Vagina (tissue), 2 donors: ENCODE measurements at regions not wholly inside any gene's neighbourhood (a gene's known extent, or its start where the extent isn't known, plus 50 kb on each side); places are given as distances from the start of the nearest gene placed in this dataset.

ENCODE experiments used
- DNase-seq, 2 donors: peaks; one replicate each; pipeline ENCODE4 v3.0.0-alpha.2; 2017; ENCODE audit errors: extremely low spot score in 2 of 2
- H3K27ac ChIP-seq: fragments of 200-600 bp; sonication (generic); one replicate; pipeline ENCODE4 v1.5.1; 2019
- H3K27me3 ChIP-seq: fragments of 200-600 bp; sonication (generic); one replicate; pipeline ENCODE4 v1.5.1; 2019
- H3K36me3 ChIP-seq, 2 donors: fragments of 200-600 bp; sonication (generic); one replicate each; pipeline ENCODE4 v1.5.1; 2017 to 2019
- H3K4me1 ChIP-seq: fragments of 200-600 bp; sonication (generic); one replicate; pipeline ENCODE4 v1.5.1; 2019
- H3K4me3 ChIP-seq, 2 donors: fragments of 200-600 bp; sonication (generic); 1 replicate in 1 of 2; 2 replicates in 1 of 2; pipeline ENCODE4 v1.5.1; 2016 to 2019
- H3K9me3 ChIP-seq: fragments of 200-600 bp; sonication (generic); one replicate; pipeline ENCODE4 v1.5.1; 2019
- POLR2A ChIP-seq, 2 donors: fragments of 450-650 bp; IDR thresholded peaks; one replicate each; pipeline ENCODE4 v1.6.1; 2017; ENCODE audit warnings: antibody characterized with exemption in 2 of 2, mild to moderate bottlenecking in 2 of 2, moderate library complexity in 2 of 2
- POLR2AphosphoS5 ChIP-seq, 2 donors: sonication (generic); formaldehyde crosslinking; IDR thresholded peaks; one replicate each; pipeline ENCODE4 v1.9.0; 2017; ENCODE audit warnings: antibody characterized with exemption in 2 of 2, mild to moderate bottlenecking in 2 of 2, low read depth in 1 of 2; ENCODE audit not compliant: insufficient read depth in 1 of 2
- intact Hi-C: fragments of 100-400 bp; cut with DNase I; formaldehyde crosslinking; loops from one replicate; pipeline ENCODE4 v1.15.1; 2023
- TF ChIP-seq, protein P1 (sequence below), 3 experiments: fragments of 450-650 bp in 2 of 3; fragments of 200-600 bp in 1 of 3; sonication (generic) in 1 of 3; IDR thresholded peaks; one replicate each; pipeline ENCODE4 v1.5.1; 2017 to 2019; ENCODE audit warnings: antibody characterized with exemption in 3 of 3, mild to moderate bottlenecking in 2 of 3, moderate library complexity in 2 of 3

DNA sequence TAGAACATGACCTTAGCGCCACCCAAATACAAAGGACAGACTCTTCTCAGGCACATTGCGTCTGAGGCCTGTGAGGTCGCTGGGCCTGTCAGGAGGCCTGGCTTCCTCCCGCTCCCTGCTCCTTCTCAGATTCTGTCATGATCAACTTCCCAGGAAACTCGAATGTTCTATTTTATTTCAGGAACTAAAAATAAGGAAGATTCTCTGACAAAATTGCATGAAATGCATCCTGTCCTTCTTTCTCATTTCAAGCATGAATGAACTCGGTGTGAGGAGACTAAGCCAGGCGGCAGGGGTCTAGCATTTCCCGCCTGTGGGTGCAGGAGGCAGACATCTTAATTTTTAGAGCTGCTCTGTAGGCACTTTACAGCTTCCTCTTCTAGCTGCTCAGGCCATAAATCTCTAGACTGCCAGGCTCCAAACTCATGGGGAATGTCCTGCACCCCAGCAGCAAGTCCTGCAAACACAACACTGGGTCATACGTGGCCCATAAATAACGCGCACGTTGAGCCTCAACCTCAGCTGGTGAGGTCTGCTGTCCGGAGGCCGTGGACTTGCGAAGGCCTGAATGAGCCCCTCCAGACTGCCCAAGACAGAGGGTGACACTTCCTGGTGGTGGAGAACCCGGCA lies 109.7 kb upstream of the ZNF236 start:
- TF ChIP-seq POLR2AphosphoS5 (IDR thresholded peaks at IDR 0.05; ENCODE audit: insufficient read depth in 1 of 2, low read depth in 1 of 2) (no peak), POLR2A (IDR thresholded peaks at IDR 0.05) (no peak)
- TF ChIP-seq, protein P1, sequence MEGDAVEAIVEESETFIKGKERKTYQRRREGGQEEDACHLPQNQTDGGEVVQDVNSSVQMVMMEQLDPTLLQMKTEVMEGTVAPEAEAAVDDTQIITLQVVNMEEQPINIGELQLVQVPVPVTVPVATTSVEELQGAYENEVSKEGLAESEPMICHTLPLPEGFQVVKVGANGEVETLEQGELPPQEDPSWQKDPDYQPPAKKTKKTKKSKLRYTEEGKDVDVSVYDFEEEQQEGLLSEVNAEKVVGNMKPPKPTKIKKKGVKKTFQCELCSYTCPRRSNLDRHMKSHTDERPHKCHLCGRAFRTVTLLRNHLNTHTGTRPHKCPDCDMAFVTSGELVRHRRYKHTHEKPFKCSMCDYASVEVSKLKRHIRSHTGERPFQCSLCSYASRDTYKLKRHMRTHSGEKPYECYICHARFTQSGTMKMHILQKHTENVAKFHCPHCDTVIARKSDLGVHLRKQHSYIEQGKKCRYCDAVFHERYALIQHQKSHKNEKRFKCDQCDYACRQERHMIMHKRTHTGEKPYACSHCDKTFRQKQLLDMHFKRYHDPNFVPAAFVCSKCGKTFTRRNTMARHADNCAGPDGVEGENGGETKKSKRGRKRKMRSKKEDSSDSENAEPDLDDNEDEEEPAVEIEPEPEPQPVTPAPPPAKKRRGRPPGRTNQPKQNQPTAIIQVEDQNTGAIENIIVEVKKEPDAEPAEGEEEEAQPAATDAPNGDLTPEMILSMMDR (IDR thresholded peaks at IDR 0.05), result no peak
- H3K4me3 ChIP-seq, result no peak overlapping the region
- peak in 1 of 2 donors; percentile 76 for DNase-seq
- H3K27ac ChIP-seq, result no peak overlapping the region
- no peaks in the 10 kb centered on the region for H3K27me3 ChIP-seq
- intact Hi-C loops, result no loop called here
- no peaks in the 10 kb centered on the region for H3K9me3 ChIP-seq
- H3K4me1 ChIP-seq, result peaks cover 4% of the 10 kb centered on the region
- H3K36me3 ChIP-seq, result no peaks in the 10 kb centered on the region

DNA sequence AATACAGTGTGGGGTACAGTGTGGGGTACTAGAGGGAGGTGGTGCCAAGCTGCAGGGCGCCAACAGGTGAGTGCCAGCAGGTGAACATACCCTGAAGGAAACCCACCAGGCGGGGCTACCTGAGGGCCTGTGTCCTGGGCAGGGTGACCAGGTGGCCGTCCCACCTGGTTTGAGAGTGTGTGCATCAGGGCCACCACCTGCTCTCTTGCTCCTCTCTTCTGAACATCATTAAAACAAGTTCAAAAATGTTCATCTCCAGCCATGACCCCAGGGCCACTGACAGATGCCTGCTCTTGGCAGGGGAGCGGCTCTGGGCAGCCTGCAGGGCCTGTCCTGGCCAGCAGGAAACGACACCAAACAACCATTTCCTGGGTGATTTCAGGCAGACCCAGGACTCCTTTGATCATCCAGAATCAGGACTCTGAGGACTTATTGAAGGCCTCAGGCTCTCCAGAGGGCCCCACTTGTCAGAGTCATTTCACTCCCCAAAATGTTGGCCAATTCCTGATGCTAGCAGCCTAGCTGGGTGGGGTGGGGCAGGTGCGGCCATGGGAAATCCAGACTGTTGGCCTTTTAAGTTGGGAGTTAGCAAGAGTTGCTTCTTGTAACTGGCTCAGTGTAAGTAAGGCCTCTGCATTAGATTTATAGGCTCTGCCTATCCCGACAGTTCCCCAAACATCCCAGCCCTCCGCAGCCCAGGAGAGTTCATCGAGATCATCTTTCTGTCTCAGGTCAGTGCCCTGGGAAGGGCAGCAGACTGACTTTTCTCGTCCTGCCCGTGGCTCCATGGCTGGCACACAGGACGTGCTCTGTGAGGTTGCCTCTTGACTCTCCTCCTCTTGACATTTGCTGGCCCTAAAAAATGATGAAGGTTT lies 111.5 kb upstream of the ZNF236 start:
- intact Hi-C loops, result no loop called here
- Histone ChIP-seq H3K36me3 (no peaks in the 10 kb centered on the region), H3K9me3 (no peaks in the 10 kb centered on the region), H3K4me3 (no peak overlapping the region), H3K27me3 (no peaks in the 10 kb centered on the region), H3K27ac (no peak overlapping the region), H3K4me1 (peaks cover 4% of the 10 kb centered on the region)
- DNase-seq, result peak in 1 of 2 donors; percentile 85
- TF ChIP-seq, protein P1 (IDR thresholded peaks at IDR 0.05), result no peak
- TF ChIP-seq POLR2A (IDR thresholded peaks at IDR 0.05) (no peak), POLR2AphosphoS5 (IDR thresholded peaks at IDR 0.05; ENCODE audit: insufficient read depth in 1 of 2, low read depth in 1 of 2) (no peak)

DNA sequence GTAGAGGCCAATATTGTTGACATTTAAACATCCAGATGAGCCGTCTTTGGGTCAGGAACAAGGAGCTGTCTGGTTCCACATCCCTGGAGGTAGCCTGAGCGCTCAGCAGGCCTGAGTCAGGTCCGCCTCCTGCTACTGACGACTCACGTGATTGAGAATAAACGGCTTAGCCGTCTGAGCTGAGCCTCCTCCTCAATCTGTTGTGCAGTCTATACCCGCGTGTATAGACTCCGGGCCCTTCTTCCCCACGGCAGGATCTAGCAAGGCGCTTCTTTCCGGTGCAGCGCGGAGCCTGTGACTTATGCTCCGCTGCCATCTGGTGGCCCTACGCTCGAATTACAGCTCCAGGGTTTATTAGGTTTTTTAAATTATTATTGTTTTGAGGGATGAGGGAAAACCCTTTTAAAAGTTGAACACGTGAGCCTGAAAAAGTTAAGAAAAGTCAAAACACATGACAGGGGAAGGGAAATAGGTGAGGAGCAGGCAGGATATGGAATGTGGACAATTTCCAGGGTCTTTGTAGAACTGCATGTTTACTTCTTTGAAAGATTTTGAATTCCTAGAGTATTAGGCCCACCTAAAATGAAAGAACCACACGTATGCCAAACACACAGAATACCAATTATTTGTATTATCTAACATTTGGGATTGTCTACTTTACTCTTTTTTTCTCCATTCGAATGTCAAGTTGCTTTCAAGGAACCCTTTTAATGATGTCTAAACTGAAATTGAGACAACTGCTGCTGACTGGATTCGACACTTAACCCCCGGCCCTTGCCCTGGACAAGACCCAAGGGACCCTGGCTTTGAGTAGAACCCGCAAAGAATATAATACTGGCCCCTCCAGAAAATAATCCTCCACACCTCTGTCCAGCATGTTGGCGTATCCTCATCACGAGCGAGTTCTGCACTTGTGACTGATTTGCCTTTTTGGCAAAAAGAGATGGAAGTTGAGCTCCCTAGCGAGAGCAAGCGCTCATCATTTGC lies 112.4 kb upstream of the ZNF236 start:
- peaks cover 4% of the 10 kb centered on the region for H3K4me1 ChIP-seq
- DNase-seq, result peak in 1 of 2 donors; percentile 89
- no peak for TF ChIP-seq POLR2A (IDR thresholded peaks at IDR 0.05)
- TF ChIP-seq, protein P1 (IDR thresholded peaks at IDR 0.05), result peak; percentile 90 to 91 (median 90)
- H3K27ac ChIP-seq, result peak overlapping the region; percentile 78
- no peak overlapping the region for H3K4me3 ChIP-seq
- intact Hi-C loops, result no loop called here
- H3K9me3 ChIP-seq, result no peaks in the 10 kb centered on the region
- H3K36me3 ChIP-seq, result no peaks in the 10 kb centered on the region
- no peaks in the 10 kb centered on the region for H3K27me3 ChIP-seq

DNA sequence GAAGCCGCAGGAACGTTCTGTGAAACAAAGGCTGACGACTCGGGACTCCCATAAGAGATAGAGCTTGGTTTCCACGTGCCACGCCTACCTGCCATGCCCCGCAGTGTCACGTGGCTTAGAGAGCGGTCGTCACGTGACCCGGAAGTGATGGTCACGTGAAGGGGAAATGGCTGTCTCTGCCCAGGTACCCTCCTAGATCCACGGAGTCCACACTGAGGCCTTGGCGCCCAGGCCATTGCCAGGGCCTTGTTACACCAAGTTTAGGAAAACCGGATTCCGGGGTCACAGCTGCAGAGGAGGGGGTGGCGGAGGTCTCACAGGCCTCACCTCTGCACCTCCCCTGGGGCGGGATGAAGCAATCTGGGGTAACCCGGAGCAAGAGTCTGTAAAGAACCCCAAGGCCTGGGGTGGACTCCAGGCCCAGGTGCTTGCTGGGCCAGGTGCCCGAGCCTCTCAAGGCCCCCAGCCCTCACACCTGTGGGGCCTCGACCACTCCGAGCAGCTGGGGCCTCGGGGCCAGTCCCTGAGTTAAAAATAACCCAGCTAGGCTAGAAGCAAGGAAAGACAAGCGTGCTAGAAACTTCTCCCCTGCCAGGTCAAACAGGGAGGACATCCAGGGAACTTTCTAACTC lies 113.5 kb upstream of the ZNF236 start:
- intact Hi-C loops, result no loop called here

More for the DNA sequence above, 113.5 kb upstream of the ZNF236 start:
- Histone ChIP-seq H3K9me3 (no peaks in the 10 kb centered on the region), H3K4me1 (peaks cover 4% of the 10 kb centered on the region), H3K27ac (peak overlapping the region; percentile 78), H3K4me3 (no peak overlapping the region), H3K36me3 (no peaks in the 10 kb centered on the region), H3K27me3 (no peaks in the 10 kb centered on the region)
- DNase-seq, result no peak
- TF ChIP-seq POLR2AphosphoS5 (IDR thresholded peaks at IDR 0.05; ENCODE audit: insufficient read depth in 1 of 2, low read depth in 1 of 2) (no peak), POLR2A (IDR thresholded peaks at IDR 0.05) (no peak)
- TF ChIP-seq, protein P1 (IDR thresholded peaks at IDR 0.05), result no peak
